GM19452 (cell line): ENCODE measurements at regions not wholly inside any gene's neighbourhood (a gene's known extent, or its start where the extent isn't known, plus 50 kb on each side); places are given as distances from the start of the nearest gene placed in this dataset.

Experiments
- ATAC-seq: cut with Tn5 transposase; IDR thresholded peaks from one replicate; pipeline ENCODE4 v1.9.1; 2021; ENCODE audit not compliant: unreplicated experiment

DNA sequence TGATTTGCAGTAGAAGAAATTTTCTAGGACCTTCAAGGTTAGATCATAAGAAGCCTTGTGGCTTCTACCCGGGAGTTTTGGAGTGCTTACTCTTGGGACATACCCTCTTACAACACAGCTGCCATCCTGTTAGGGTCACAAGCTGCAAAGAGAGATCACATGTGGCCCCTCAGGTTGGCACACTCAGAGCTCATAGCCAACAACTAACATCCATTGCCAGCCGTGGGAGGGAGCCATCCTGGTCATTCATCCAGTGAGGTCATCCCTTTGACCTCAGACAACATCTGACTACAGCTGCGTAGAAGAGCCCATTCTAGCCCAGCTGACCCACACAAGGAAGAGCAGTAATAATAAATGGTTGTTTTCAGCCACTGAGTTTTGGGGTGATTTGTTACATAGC lies 76.9 kb upstream of the NABP1 start:
- ATAC-seq = no peak

GRCh38 chr2:191604154-191604553 lies 73.8 kb upstream of the NABP1 start:
- no peak for ATAC-seq

DNA sequence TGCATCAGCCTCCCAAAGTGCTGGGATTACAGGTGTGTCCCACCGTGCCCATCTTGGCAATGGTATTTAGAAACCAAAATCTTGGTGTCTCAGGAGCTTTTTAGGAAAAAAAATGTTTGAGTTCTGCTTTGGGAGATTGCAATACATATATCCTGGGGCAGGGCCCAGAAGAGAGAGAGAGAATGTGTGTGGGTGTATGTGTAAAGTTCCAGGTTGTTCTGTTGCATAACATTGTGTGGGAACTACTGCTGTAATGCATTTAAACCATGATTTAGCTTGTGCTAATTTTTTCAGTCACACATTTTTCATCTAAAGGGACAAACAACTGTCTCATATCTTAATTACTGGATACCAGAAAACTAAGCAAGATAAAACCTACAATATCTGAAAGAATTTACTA lies 70.8 kb upstream of the NABP1 start:
- no peak for ATAC-seq

GRCh38 chr2:191610756-191611155 lies 67.2 kb upstream of the NABP1 start:
- no peak for ATAC-seq

DNA sequence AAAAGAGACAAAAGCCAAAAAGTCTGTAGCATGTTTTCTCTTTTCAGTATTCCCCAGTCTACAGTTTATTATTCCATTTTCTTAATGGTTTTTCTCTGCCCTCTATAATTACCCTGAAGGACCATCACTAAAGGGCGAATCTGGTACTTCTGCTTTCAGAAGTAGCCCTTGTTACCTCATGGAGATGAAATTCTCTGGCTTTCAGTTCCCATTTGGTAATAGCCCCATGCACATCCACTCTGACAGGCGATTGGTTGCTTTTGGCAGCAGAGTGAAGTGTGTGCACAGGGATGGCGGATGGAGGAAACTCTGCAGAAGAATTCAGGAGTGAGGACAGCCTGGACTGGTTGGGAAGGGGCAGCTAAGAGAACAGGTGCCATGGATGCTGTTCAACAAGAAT lies 66.3 kb upstream of the NABP1 start:
- ATAC-seq = peak; percentile 97

GRCh38 chr2:191612496-191612895 lies 65.4 kb upstream of the NABP1 start:
- no peak for ATAC-seq

DNA sequence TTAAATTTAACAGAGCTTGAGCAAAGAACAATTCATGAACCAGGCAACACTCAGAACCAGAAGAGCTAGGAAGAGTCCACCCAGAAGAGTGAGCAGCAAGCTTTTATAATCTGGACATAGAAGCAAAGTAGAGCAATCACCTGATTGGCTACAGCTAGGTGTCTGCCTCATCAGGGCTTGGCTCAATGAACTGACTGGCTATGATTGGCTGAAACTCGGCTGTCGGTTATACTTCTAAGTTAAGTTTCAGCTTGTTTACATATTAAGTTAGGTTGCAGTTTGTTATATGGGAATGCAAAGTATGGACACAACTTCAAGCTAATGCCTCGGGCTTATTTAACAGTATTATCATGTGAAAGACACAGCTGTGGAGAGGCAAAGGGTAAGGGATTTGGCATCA lies 63.2 kb upstream of the NABP1 start:
- no peak for ATAC-seq

DNA sequence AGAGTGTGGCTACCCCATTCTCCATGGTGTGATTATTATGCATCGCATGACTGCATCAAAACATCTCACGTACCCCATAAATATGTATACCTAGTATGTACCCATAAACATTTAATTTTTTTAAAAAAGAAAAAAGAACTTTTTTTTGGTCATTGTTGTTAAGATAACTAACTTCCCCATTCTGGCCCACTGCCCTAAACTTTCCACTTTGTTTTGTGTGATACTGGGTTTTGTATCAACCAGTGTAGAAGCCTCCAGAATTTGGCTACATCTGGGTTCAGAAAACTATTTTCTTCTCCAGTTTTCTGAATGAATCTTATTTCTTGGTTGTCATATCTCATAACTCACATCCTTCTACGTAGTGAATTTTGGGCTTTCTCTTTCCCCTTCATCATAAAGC lies 62.3 kb upstream of the NABP1 start:
- ATAC-seq = no peak

DNA sequence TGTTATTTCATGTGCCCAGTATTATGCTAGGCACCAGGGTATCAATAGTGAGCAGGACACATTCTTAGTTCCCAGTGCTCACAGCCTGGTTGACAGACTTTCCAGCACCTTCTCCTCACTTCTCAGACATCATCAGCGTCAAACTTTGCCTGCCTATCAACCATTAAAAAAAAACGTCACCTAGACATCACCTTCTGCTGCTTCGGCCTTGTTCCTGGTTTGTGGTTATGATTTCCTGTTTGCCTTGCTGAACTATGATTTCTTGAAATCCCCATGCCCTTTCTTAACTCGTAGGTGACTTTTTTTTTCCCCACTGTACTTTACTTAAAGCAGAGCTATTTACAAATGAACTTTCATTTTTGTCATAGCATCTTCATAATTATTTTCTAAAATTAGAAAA lies 60.4 kb upstream of the NABP1 start:
- peak; percentile 91 for ATAC-seq

DNA sequence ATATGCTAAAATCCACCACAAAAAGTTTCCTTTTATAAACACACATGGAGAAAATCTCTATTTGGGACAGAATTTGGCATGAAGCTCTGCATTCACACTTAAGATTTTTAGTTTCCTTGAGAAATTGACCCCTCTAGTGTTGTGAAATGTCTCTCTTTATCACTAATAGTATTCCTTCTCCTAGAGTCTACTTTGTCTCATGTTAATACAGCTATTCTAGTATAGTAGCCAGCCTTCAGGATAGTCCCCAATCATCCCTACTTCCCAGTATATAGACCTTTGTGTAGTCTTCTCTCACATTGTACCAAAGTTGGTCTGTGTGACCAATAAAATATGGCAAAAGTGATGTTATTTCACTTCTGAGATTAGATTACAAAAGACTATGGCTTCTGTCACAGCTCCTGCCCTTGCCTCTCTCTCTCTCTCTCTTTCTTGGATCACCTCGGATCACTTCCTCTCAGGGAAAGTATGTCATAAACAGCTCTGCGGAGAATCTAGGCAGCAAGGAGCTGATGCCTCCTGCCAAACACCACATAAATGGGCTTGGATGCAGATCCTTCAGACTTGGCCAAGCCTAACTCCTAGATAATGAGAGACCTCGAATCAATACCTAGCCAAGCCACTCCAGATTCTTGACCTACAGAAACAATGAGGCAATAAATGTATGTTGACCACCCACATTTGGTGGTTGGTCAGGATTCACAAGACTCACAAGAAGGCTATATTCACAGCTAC lies 59.7 kb upstream of the NABP1 start:
- ATAC-seq = peak; percentile 23

GRCh38 chr2:191618786-191619185 lies 59.1 kb upstream of the NABP1 start:
- ATAC-seq = no peak

GRCh38 chr2:191620144-191620543 lies 57.8 kb upstream of the NABP1 start:
- ATAC-seq = no peak

DNA sequence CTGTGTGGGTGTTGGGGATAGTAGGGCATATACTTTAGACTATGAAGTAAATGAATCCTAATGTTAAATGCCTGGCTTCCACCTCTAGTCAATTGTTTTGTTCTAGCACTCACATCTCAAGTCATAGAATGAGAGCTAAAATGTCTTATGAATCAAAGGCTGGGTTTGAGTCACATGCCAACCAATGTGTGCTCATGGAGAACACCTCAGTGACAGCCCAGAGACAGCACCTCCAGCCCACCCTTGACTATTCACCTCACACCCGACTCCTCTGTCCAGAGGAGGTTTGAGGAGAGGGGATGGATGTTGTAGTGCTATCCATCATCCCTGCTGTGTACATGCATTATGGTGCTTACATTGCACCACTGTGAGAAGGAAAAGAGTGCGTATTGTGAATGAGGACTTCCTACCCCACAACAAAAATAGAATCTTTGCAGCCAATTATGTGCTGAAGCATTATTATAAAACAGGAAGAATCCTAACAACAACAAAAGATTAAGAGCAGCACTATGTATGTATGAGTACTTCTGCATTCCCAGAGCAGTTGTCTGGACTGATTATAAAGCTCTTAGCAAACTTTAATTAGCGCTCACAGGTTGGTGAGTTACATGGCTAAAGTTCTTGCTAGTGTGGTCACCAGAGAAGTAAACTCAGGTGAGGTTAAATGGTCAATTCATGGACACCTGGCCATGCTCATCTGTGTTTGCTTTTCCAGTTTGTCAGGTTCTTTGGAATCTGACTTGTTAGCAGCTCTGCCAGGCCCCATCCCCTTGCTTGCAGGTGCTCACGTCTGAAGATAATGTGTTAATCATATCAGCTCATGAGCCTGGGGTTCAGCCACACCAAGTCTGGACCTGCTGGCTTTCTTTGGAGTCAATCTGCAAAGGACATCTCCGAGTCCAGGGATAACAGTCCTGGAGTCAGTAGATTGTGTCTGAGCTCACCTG lies 55.3 kb upstream of the NABP1 start:
- ATAC-seq = no peak

GRCh38 chr2:191625016-191625415 lies 52.9 kb upstream of the NABP1 start:
- peak; percentile 50 for ATAC-seq

DNA sequence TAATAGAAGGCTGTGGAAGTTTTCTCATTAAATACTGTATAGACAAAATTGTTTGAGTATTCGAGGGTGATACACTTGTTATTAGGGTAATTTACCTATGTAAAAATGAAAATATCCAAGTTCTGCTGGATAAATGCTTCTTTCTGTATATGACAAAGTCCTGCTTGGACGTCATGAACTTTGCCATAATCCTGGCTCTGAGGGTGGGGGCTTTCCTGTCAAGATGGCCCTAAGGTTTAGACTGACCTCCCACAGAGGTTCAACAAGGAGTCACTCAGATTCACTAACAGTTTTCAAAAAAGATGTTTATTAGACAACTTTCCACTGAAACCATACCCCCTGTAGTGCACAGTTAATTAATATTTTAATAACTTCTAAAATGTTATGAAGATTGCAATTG lies 52.5 kb upstream of the NABP1 start:
- no peak for ATAC-seq

- ATAC-seq = no peak
Measured at GRCh38 chr2:191626497-191627151, 51.3 kb upstream of the NABP1 start.

GRCh38 chr2:191627518-191627917 lies 50.4 kb upstream of the NABP1 start:
- ATAC-seq = no peak
